Panc1 (cell line): ENCODE measurements at regions not wholly inside any gene's neighbourhood (a gene's known extent, or its start where the extent isn't known, plus 50 kb on each side); places are given as distances from the start of the nearest gene placed in this dataset.

Experiments
- ATAC-seq: fragments of 200-7000 bp; cut with Tn5 transposase; 2 replicates; pipeline ENCODE4 v1.9.1; 2020; ENCODE audit warnings: mild to moderate bottlenecking, moderate library complexity
- BruUV-seq: library from RNA; stranded (reverse); fragments of 400-500 nt; replicated peaks from 2 replicates; lab custom pipeline; 2021; lab: Mats Ljungman, UMichigan
- CTCF ChIA-PET: fragments of 300-600 bp; sonication (Branson Sonifier 250); formaldehyde crosslinking; loops from one replicate; lab custom pipeline; 2022; ENCODE audit warnings: antibody characterized with exemption; lab: Charles Lee
- POLR2A ChIA-PET: fragments of 300-600 bp; sonication (Branson Sonifier 250); formaldehyde crosslinking; loops from one replicate; lab custom pipeline; 2022; ENCODE audit warnings: antibody characterized with exemption; lab: Charles Lee
- DNase-seq: peaks from one replicate; pipeline ENCODE4 v3.0.0-alpha.2; 2010; ENCODE audit warnings: low read depth, low spot score
- H3K27ac ChIP-seq: 2 replicates; pipeline ENCODE4 v1.5.1; 2011; ENCODE audit warnings: mild to moderate bottlenecking, low read length, inconsistent platforms
- H3K27me3 ChIP-seq: fragments of 200-500 bp; sonication (Bioruptor generic); 2 replicates; pipeline ENCODE4 v1.6.0; 2014; ENCODE audit warnings: low read length, inconsistent platforms; ENCODE audit not compliant: control insufficient read depth, insufficient read depth
- H3K36me3 ChIP-seq: fragments of 200-500 bp; sonication (Bioruptor generic); 2 replicates; pipeline ENCODE4 v1.5.1; 2014; ENCODE audit warnings: inconsistent platforms, mild to moderate bottlenecking, low read length, moderate library complexity; ENCODE audit not compliant: control insufficient read depth, insufficient read depth
- H3K4me1 ChIP-seq: 2 replicates; pipeline ENCODE4 v1.5.1; 2011; ENCODE audit warnings: inconsistent platforms, mild to moderate bottlenecking, low read length, moderate library complexity; ENCODE audit not compliant: control insufficient read depth, insufficient read depth
- H3K4me3 ChIP-seq, 2 experiments: 2 replicates each; pipeline ENCODE4 v1.5.1; 2011 to 2012; ENCODE audit warnings: low read depth in 2 of 2, low read length in 2 of 2, mild to moderate bottlenecking in 2 of 2, inconsistent platforms in 1 of 2, moderate library complexity in 1 of 2
- H3K9me3 ChIP-seq: fragments of 200-500 bp; sonication (Bioruptor generic); 2 replicates; pipeline ENCODE4 v1.5.1; 2014; ENCODE audit warnings: low read depth, mild to moderate bottlenecking, inconsistent platforms, low read length, moderate library complexity; ENCODE audit not compliant: control insufficient read depth, insufficient read depth
- CTCF ChIP-seq: fragments of 450-650 bp; IDR thresholded peaks from 2 replicates; pipeline ENCODE4 v1.5.1; 2017; ENCODE audit warnings: mild to moderate bottlenecking
- POLR2AphosphoS5 ChIP-seq: IDR thresholded peaks from 2 replicates; pipeline ENCODE4 v1.6.1; 2012; ENCODE audit warnings: mild to moderate bottlenecking, low read depth, low read length, moderate library complexity
- REST ChIP-seq, 2 experiments: IDR thresholded peaks; 2 replicates each; pipeline ENCODE4 v1.6.1; 2011 to 2012; ENCODE audit warnings: low read depth in 2 of 2, control low read depth in 1 of 2, low read length in 1 of 2, mild to moderate bottlenecking in 1 of 2, moderate library complexity in 1 of 2; ENCODE audit not compliant: insufficient read depth in 1 of 2
- SIN3A ChIP-seq: IDR thresholded peaks from 2 replicates; pipeline ENCODE4 v1.6.1; 2012; ENCODE audit warnings: low read depth, mild to moderate bottlenecking, low read length, moderate library complexity, borderline replicate concordance; ENCODE audit not compliant: insufficient read depth
- TCF7L2 ChIP-seq: IDR thresholded peaks from 2 replicates; pipeline ENCODE4 v1.6.1; 2011; ENCODE audit warnings: mild to moderate bottlenecking, low read depth, low read length, inconsistent platforms
- in situ Hi-C: cut with HindIII; loops from 2 replicates; pipeline ENCODE4 v1.10.0; 2016; ENCODE audit warnings: low sequenced_read_pairs, low pct_unique_long_range_greater_than_20kb
- intact Hi-C: fragments of 100-400 bp; cut with micrococcal nuclease; formaldehyde crosslinking; loops from one replicate; pipeline ENCODE4 v1.10.0; 2022; ENCODE audit not compliant: unreplicated experiment

- intact Hi-C loops = no loop called here
- H3K4me3 ChIP-seq = no peak overlapping the region
- TF ChIP-seq SIN3A = no peak
- no peak for TF ChIP-seq REST (IDR thresholded peaks at IDR 0.05; ENCODE audit: insufficient read depth in 1 of 2, low read depth in 2 of 2, low read length in 1 of 2)
- no peak for TF ChIP-seq CTCF
- no peak for TF ChIP-seq TCF7L2
- TF ChIP-seq POLR2AphosphoS5 = no peak
- DNase-seq (no peak), ATAC-seq (no peak)
- in situ Hi-C loops = no loop called here
- no peaks in the 10 kb centered on the region for H3K4me1 ChIP-seq
- no peaks in the 10 kb centered on the region for H3K36me3 ChIP-seq
- BruUV-seq = no TSS peak
- no peak overlapping the region for H3K27ac ChIP-seq
- no peaks in the 10 kb centered on the region for H3K27me3 ChIP-seq
- POLR2A ChIA-PET = no interaction called here
- H3K9me3 ChIP-seq = no peaks in the 10 kb centered on the region
- CTCF ChIA-PET = no interaction called here
Measured at GRCh38 chr13:56670563-56670962, 470.2 kb upstream of the PRR20A start.

GRCh38 chr13:56681404-56681803 is 459.3 kb upstream of the PRR20A start:
- Histone ChIP-seq H3K36me3 (no peaks in the 10 kb centered on the region), H3K9me3 (no peaks in the 10 kb centered on the region), H3K4me3 (no peak overlapping the region), H3K27me3 (no peaks in the 10 kb centered on the region), H3K27ac (no peak overlapping the region), H3K4me1 (no peaks in the 10 kb centered on the region)
- in situ Hi-C loops (no loop called here), intact Hi-C loops (no loop called here)
- CTCF ChIA-PET = no interaction called here
- ATAC-seq (no peak), DNase-seq (no peak)
- no TSS peak for BruUV-seq
- TF ChIP-seq POLR2AphosphoS5 (no peak), CTCF (no peak), TCF7L2 (no peak), SIN3A (no peak), REST (IDR thresholded peaks at IDR 0.05; ENCODE audit: insufficient read depth in 1 of 2, low read depth in 2 of 2, low read length in 1 of 2) (no peak)
- POLR2A ChIA-PET = no interaction called here
